Natural killer cell (primary cell): ENCODE measurements at regions not wholly inside any gene's neighbourhood (a gene's known extent, or its start where the extent isn't known, plus 50 kb on each side); places are given as distances from the start of the nearest gene placed in this dataset.

Source experiments
- ATAC-seq, 3 donors: fragments of 150-1000 bp in 2 of 3; fragments of 200-7000 bp in 1 of 3; cut with Tn5 transposase; 1 replicate in 1 of 3; 2 replicates in 2 of 3; pipeline ENCODE4 v1.10.0; 2021; ENCODE audit warnings: mild to moderate bottlenecking in 2 of 3, moderate library complexity in 2 of 3
- DNase-seq, 2 donors: peaks; one replicate each; pipeline versions ENCODE4 v3.0.0 to v3.0.0-alpha.2; 2013 to 2021; ENCODE audit warnings: mixed read lengths in 1 of 2
- H3K27ac ChIP-seq: one replicate; pipeline ENCODE4 v1.5.1; 2013; ENCODE audit warnings: mild to moderate bottlenecking, low read length
- H3K27me3 ChIP-seq: one replicate; pipeline ENCODE4 v1.6.1; 2013; ENCODE audit warnings: low read length; ENCODE audit not compliant: control insufficient read depth, insufficient read depth
- H3K36me3 ChIP-seq: one replicate; pipeline ENCODE4 v1.6.1; 2013; ENCODE audit warnings: low read length; ENCODE audit not compliant: control insufficient read depth, insufficient read depth
- H3K4me1 ChIP-seq: one replicate; pipeline ENCODE4 v1.6.1; 2013; ENCODE audit warnings: low read length; ENCODE audit not compliant: control insufficient read depth, insufficient read depth
- H3K4me3 ChIP-seq: one replicate; pipeline ENCODE4 v1.5.1; 2013; ENCODE audit warnings: low read length
- H3K9me3 ChIP-seq: one replicate; pipeline ENCODE4 v1.6.1; 2013; ENCODE audit warnings: low read length; ENCODE audit not compliant: control insufficient read depth, insufficient read depth
- H3K27ac Mint-ChIP-seq, 2 donors: one replicate each; pipeline ENCODE4 v1.8.0; 2022; ENCODE audit warnings: mild to moderate bottlenecking in 2 of 2, mixed read lengths in 2 of 2, moderate library complexity in 1 of 2
- H3K27me3 Mint-ChIP-seq, 2 donors: one replicate each; pipeline ENCODE4 v1.8.0; 2022; ENCODE audit warnings: low read depth in 2 of 2, mixed read lengths in 2 of 2
- H3K36me3 Mint-ChIP-seq: one replicate; pipeline ENCODE4 v1.8.0; 2022; ENCODE audit warnings: mixed read lengths
- H3K4me1 Mint-ChIP-seq, 2 donors: one replicate each; pipeline ENCODE4 v1.8.0; 2022; ENCODE audit warnings: mixed read lengths in 2 of 2
- H3K4me3 Mint-ChIP-seq: one replicate; pipeline ENCODE4 v1.8.0; 2022; ENCODE audit warnings: mild to moderate bottlenecking, moderate library complexity, mixed read lengths
- H3K9me3 Mint-ChIP-seq, 2 donors: one replicate each; pipeline ENCODE4 v1.8.0; 2022; ENCODE audit warnings: mixed read lengths in 2 of 2
- CTCF ChIP-seq: fragments of 200-600 bp; IDR thresholded peaks from one replicate; pipeline ENCODE4 v1.8.0; 2022; ENCODE audit warnings: antibody characterized with exemption
- WGBS: methylation state at CpG from one replicate; pipeline ENCODE4 v1.1.7; 2013; ENCODE audit warnings: missing lambda C conversion rate; ENCODE audit not compliant: insufficient coverage; 5-methylcytosine and 5-hydroxymethylcytosine counted together
- intact Hi-C: fragments of 100-400 bp; cut with micrococcal nuclease; formaldehyde crosslinking; loops from one replicate; pipeline ENCODE4 v1.14.2; 2022

GRCh38 chr5:60445427-60445826 is 254.5 kb downstream of the DEPDC1B start:
- Histone ChIP-seq H3K4me3 (no peak overlapping the region), H3K4me1 (no peaks in the 10 kb centered on the region), H3K9me3 (no peaks in the 10 kb centered on the region), H3K27ac (no peak overlapping the region), H3K36me3 (no peaks in the 10 kb centered on the region), H3K27me3 (no peaks in the 10 kb centered on the region)
- DNase-seq (no peak), ATAC-seq (no peak)
- Mint-ChIP-seq H3K36me3 (no peaks in the 10 kb centered on the region), H3K27me3 (no peaks in the 10 kb centered on the region), H3K4me1 (no peaks in the 10 kb centered on the region), H3K4me3 (no peak overlapping the region), H3K9me3 (peaks cover 3 to 5% of the 10 kb centered on the region in 2 donors), H3K27ac (no peak overlapping the region)
- intact Hi-C loops: no loop called here
- TF ChIP-seq CTCF: no peak

DNA sequence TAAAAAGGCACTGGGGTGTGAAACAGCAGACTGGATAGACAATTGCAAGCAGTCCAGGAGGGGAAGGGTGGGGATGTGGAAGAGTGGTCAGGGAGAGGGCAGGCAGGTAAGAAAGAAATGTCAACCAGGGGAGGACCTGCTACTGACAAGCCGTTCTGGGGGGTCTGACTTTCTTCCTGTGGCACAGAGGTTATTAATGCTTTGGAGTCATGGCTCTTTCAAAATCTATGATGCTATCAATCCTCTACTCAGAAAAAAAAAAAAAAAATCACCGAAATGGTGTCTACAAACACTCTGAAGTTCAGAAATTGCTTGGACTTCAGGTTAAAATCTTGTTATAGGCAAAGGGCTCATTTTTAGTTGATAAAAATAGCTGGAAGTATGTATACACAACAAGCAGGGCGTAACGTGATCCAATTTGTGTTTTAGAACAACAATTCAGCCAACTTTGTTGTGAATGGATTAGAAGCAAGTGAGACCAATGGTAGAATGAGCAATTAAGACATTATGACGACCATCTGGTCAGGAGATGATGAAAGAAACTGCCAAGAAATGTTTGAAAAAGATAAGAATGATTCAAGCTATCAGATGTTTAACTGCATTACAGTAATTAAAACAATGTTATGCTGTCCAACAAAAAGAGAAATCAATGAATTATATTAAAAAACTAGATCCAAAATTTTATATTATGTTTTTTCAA is 255.2 kb downstream of the DEPDC1B start:
- no peaks in the 10 kb centered on the region for H3K27me3 ChIP-seq
- DNase-seq (no peak), ATAC-seq (no peak)
- peaks cover 5 to 7% of the 10 kb centered on the region in 2 donors for H3K9me3 Mint-ChIP-seq
- no peak overlapping the region for H3K27ac ChIP-seq
- 78% methylated on average over 4 of the region's 5 CpGs for WGBS
- no peak overlapping the region for H3K27ac Mint-ChIP-seq
- H3K9me3 ChIP-seq: no peaks in the 10 kb centered on the region
- no peaks in the 10 kb centered on the region for H3K4me1 ChIP-seq
- H3K4me3 Mint-ChIP-seq: no peak overlapping the region
- no peaks in the 10 kb centered on the region for H3K27me3 Mint-ChIP-seq
- no peaks in the 10 kb centered on the region for H3K36me3 Mint-ChIP-seq
- intact Hi-C loops: no loop called here
- H3K4me1 Mint-ChIP-seq: no peaks in the 10 kb centered on the region
- H3K36me3 ChIP-seq: no peaks in the 10 kb centered on the region
- no peak for TF ChIP-seq CTCF
- H3K4me3 ChIP-seq: no peak overlapping the region

- H3K27ac Mint-ChIP-seq: no peak overlapping the region
- H3K4me3 ChIP-seq: no peak overlapping the region
- H3K9me3 ChIP-seq: no peaks in the 10 kb centered on the region
- no peaks in the 10 kb centered on the region for H3K36me3 Mint-ChIP-seq
- no peak overlapping the region for H3K27ac ChIP-seq
- no peak for DNase-seq
- intact Hi-C loops: no loop called here
- H3K4me3 Mint-ChIP-seq: no peak overlapping the region
- no peaks in the 10 kb centered on the region for H3K4me1 Mint-ChIP-seq
- no peaks in the 10 kb centered on the region for H3K27me3 Mint-ChIP-seq
- H3K9me3 Mint-ChIP-seq: peaks cover 7 to 9% of the 10 kb centered on the region in 2 donors
- TF ChIP-seq CTCF: no peak
- H3K27me3 ChIP-seq: no peaks in the 10 kb centered on the region
- H3K4me1 ChIP-seq: no peaks in the 10 kb centered on the region
- H3K36me3 ChIP-seq: no peaks in the 10 kb centered on the region
- 83% methylated on average over 1 of the region's 1 CpG for WGBS
- no peak for ATAC-seq
These were observed 260.4 kb downstream of the DEPDC1B start for GRCh38 chr5:60439552-60439951.

DNA sequence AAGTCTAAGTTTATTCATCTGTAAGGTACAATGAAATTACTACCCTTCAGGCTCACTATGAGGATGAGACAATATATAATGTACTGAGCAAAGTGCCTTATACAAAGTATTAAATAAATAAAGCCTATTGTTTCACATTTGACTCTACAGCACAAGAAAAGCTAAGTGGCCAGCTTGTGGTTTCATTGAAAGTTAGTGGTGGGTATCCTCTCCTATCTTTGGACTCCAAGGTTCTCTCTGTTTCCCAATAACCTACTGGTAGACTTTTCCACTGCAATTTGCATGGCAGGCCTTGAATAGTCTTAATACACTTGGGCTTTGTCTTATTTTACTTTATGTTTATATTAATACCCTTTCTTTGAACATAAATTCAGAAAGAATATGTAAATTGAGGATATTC is 262.7 kb downstream of the DEPDC1B start:
- no peak for TF ChIP-seq CTCF
- DNase-seq (no peak), ATAC-seq (no peak)
- H3K36me3 Mint-ChIP-seq: no peaks in the 10 kb centered on the region
- Histone ChIP-seq H3K4me3 (no peak overlapping the region), H3K4me1 (no peaks in the 10 kb centered on the region), H3K27me3 (no peaks in the 10 kb centered on the region), H3K27ac (no peak overlapping the region), H3K36me3 (no peaks in the 10 kb centered on the region), H3K9me3 (no peaks in the 10 kb centered on the region)
- H3K4me3 Mint-ChIP-seq: no peak overlapping the region
- no peak overlapping the region for H3K27ac Mint-ChIP-seq
- H3K4me1 Mint-ChIP-seq: no peaks in the 10 kb centered on the region
- H3K27me3 Mint-ChIP-seq: no peaks in the 10 kb centered on the region
- intact Hi-C loops: no loop called here
- H3K9me3 Mint-ChIP-seq: peaks cover 6 to 7% of the 10 kb centered on the region in 2 donors
